Lower lobe of right lung (tissue), 2 donors: ENCODE measurements at regions not wholly inside any gene's neighbourhood (a gene's known extent, or its start where the extent isn't known, plus 50 kb on each side); places are given as distances from the start of the nearest gene placed in this dataset.

Source experiments
- ATAC-seq, 2 donors: fragments of 200-7000 bp; cut with Tn5 transposase; one replicate each; pipeline ENCODE4 v1.9.1; 2020 to 2022; ENCODE audit warnings: mild to moderate bottlenecking in 2 of 2, moderate library complexity in 2 of 2
- DNase-seq: peaks from one replicate; pipeline ENCODE4 v3.0.0-alpha.2; 2020
- H3K27ac ChIP-seq: fragments of 200-600 bp; one replicate; pipeline ENCODE4 v1.8.0; 2022
- H3K27me3 ChIP-seq: fragments of 200-600 bp; one replicate; pipeline ENCODE4 v1.8.0; 2022; ENCODE audit warnings: low read depth
- H3K36me3 ChIP-seq: fragments of 200-600 bp; one replicate; pipeline ENCODE4 v1.8.0; 2022; ENCODE audit warnings: mild to moderate bottlenecking
- H3K4me1 ChIP-seq: fragments of 200-600 bp; one replicate; pipeline ENCODE4 v1.8.0; 2022
- H3K4me3 ChIP-seq: fragments of 200-600 bp; one replicate; pipeline ENCODE4 v1.8.0; 2022; ENCODE audit warnings: mild to moderate bottlenecking
- H3K9me3 ChIP-seq: fragments of 200-600 bp; one replicate; pipeline ENCODE4 v1.8.0; 2022
- intact Hi-C: fragments of 100-400 bp; cut with DNase I; formaldehyde crosslinking; loops from one replicate; pipeline ENCODE4 v1.11.0; 2022
- TF ChIP-seq, protein P1 (sequence below): fragments of 200-600 bp; IDR thresholded peaks from one replicate; pipeline ENCODE4 v1.8.0; 2022; ENCODE audit warnings: antibody characterized with exemption, mild to moderate bottlenecking
- donor health status: DM: no; HTN: yes; CAD: no; lungs with severe emphysema.

DNA sequence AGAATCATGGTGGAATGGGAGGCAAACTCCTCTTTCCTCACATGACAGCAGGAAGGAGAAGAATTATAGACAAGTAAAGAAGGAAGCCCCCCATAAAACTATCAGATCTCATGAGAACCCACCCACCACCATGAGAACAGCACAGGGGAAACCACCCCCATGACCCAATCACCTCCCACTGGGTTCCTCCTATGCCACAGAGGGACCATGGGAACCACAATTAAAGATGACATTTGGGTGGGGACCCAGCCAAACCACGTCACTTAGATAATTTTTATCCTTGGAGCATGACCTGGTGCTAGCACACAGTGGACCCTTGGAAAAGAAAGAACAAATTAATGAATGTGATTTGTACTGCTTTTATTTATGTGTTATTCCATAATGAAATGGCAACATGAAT lies 188.6 kb upstream of the NCKAP5 start:
- Histone ChIP-seq H3K27ac (no peak overlapping the region), H3K4me3 (no peak overlapping the region), H3K4me1 (no peaks in the 10 kb centered on the region), H3K36me3 (no peaks in the 10 kb centered on the region), H3K27me3 (no peaks in the 10 kb centered on the region), H3K9me3 (no peaks in the 10 kb centered on the region)
- no peak for DNase-seq
- intact Hi-C loops = no loop called here
- TF ChIP-seq, protein P1, sequence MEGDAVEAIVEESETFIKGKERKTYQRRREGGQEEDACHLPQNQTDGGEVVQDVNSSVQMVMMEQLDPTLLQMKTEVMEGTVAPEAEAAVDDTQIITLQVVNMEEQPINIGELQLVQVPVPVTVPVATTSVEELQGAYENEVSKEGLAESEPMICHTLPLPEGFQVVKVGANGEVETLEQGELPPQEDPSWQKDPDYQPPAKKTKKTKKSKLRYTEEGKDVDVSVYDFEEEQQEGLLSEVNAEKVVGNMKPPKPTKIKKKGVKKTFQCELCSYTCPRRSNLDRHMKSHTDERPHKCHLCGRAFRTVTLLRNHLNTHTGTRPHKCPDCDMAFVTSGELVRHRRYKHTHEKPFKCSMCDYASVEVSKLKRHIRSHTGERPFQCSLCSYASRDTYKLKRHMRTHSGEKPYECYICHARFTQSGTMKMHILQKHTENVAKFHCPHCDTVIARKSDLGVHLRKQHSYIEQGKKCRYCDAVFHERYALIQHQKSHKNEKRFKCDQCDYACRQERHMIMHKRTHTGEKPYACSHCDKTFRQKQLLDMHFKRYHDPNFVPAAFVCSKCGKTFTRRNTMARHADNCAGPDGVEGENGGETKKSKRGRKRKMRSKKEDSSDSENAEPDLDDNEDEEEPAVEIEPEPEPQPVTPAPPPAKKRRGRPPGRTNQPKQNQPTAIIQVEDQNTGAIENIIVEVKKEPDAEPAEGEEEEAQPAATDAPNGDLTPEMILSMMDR = no peak
- ATAC-seq = no peak

GRCh38 chr2:133760376-133760775 lies 192.1 kb upstream of the NCKAP5 start:
- no peaks in the 10 kb centered on the region for H3K36me3 ChIP-seq
- intact Hi-C loops = no loop called here
- DNase-seq (no peak), ATAC-seq (no peak)
- no peak overlapping the region for H3K4me3 ChIP-seq
- H3K27ac ChIP-seq = no peak overlapping the region
- no peaks in the 10 kb centered on the region for H3K9me3 ChIP-seq
- no peaks in the 10 kb centered on the region for H3K4me1 ChIP-seq
- TF ChIP-seq, protein P1 = no peak
- H3K27me3 ChIP-seq = no peaks in the 10 kb centered on the region

- DNase-seq (no peak), ATAC-seq (peak; percentile 89)
- no peak overlapping the region for H3K4me3 ChIP-seq
- no peaks in the 10 kb centered on the region for H3K36me3 ChIP-seq
- TF ChIP-seq, protein P1 = no peak
- H3K27ac ChIP-seq = peak overlapping the region; percentile 36
- no peaks in the 10 kb centered on the region for H3K9me3 ChIP-seq
- no peaks in the 10 kb centered on the region for H3K27me3 ChIP-seq
- intact Hi-C loops = no loop called here
- no peaks in the 10 kb centered on the region for H3K4me1 ChIP-seq
These were observed 197.4 kb upstream of the NCKAP5 start for GRCh38 chr2:133765658-133766057.

DNA sequence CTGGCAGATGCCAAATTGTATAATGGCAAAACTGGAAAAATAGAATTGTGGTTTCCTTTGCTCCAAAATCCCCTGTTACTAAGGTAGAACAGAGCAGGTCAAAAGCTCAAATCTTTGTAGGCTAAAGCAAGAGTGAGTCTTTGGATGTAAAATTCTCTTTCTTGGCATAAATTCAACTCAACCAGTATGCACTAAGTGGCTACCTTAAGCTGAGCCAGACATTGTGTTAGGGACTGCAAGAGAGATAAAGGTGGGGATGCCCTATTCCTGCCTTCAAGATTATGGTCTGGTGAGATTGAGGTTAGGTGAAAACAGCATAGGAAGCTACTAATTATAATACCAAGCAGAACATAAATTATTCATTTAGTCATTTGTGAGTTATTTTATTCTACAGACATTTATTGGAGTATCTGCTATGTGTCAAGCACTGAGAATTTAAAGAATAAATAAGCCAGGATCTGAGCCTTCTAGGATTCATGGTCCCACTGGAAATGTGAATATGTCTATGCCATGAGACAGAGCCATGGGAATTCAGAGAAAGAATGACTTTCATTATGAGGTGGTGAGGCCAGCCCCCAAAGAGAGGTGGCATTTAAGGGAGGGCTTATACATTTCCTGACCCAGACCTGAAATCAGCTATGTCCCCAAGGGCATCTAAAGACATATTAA lies 198.0 kb upstream of the NCKAP5 start:
- Histone ChIP-seq H3K36me3 (no peaks in the 10 kb centered on the region), H3K4me3 (no peak overlapping the region), H3K27ac (peak overlapping the region; percentile 36), H3K9me3 (no peaks in the 10 kb centered on the region), H3K27me3 (no peaks in the 10 kb centered on the region), H3K4me1 (no peaks in the 10 kb centered on the region)
- no peak for ATAC-seq
- intact Hi-C loops = no loop called here
- no peak for DNase-seq
- TF ChIP-seq, protein P1 = no peak

DNA sequence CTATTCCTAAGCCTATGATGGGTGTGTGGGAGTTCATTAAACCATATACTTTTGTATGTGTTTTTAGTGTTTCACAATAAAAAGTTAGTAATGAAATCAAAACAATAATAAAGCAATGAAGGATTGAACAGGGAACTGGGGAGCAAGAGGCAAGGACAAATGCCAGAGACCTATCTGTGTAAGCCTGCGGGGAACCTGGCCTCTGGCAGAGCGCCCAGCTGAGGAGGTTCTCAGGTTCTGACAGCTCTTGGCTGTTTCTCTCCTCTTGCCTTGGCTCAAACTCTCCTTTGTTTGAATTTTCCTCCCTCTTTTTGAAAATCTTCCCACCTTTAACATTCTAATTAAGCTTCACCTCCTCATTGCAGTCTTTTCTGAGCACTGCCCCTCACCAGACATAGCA lies 200.0 kb upstream of the NCKAP5 start:
- no peaks in the 10 kb centered on the region for H3K4me1 ChIP-seq
- DNase-seq (no peak), ATAC-seq (no peak)
- no peak overlapping the region for H3K27ac ChIP-seq
- TF ChIP-seq, protein P1 = no peak
- no peaks in the 10 kb centered on the region for H3K9me3 ChIP-seq
- H3K4me3 ChIP-seq = no peak overlapping the region
- intact Hi-C loops = no loop called here
- no peaks in the 10 kb centered on the region for H3K27me3 ChIP-seq
- H3K36me3 ChIP-seq = no peaks in the 10 kb centered on the region
